Bone marrow (tissue), 2 donors: ENCODE measurements at regions not wholly inside any gene's neighbourhood (a gene's known extent, or its start where the extent isn't known, plus 50 kb on each side); places are given as distances from the start of the nearest gene placed in this dataset.

Source experiments
- DNase-seq, 2 donors: peaks; one replicate each; lab custom pipeline; 2025; lab: John Stamatoyannopoulos, UW

DNA sequence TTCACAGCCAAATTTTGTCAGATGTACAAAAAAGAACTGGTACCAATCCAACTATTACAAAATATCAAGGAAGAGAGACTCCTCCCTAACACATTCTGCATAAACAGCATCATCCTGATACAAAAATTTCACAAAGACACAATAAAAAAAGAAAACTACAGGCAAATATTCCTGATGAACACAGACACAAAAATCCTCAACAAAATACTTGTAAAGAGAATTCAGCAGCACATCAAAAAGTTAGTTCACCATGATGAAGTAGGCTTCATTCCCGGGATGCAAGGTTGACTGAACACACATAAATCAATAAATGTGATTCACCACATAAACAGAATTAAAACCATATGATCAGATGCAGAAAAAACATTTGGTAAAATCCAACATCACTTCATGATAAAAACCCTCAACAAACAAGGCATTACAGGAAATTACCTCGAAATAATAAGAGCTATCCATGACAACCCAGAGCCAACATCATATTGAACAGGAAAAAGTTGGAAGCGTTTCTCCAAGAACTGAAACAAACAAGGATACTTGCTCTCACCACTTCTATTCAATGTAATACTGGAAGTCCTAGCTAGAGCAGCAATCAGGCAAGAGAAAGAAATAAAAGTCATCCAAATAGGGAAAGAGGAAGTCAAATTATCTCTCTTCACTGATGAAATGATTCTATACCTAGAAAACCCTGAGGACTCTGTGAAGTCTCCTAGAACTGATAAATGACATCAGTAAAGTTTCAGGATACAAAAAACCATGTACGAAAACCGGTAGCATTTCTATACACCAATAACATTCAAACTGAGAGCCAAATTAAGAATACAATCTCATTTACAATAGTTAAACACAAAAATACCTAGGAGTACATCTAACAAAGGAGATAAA lies 223.1 kb downstream of the REEP3 start:
- no peak for DNase-seq

DNA sequence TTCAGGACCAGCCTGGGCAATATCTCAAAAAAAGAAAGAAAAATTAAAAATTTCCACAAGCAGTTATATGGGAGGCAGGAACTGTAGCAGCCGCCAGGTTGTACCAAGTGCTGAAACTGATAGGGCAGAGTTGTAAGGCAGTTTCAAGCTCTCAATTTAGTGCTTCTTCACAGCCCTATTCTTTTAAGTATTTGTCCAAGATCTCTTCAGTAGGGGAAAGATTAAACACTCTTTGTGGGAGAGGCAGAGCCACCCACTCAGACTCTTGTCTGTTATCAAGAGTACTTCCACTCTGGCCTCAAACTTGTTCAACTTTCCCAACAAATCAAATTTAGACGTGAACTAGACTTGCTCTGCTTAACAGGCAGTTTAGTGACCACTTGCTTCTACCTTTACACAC lies 228.7 kb downstream of the REEP3 start:
- DNase-seq: no peak

DNA sequence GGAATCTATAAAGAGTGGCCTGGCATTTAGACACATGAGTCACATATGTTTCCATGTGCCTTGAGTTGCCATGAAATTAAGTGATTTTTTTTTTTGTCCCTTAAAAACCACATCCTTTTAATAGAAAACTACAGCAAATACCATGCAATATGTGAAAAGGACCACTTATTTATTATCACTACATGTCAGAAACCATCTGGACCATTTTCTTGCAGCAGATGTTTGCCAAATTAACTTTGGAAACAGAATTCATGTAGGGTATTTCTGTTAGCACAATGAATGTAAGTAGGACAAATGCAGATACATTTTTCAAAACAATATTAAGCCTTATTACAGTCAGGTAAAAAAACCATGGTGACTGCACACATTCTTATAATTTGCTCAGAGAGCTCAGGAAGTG lies 230.6 kb downstream of the REEP3 start:
- no peak for DNase-seq

DNA sequence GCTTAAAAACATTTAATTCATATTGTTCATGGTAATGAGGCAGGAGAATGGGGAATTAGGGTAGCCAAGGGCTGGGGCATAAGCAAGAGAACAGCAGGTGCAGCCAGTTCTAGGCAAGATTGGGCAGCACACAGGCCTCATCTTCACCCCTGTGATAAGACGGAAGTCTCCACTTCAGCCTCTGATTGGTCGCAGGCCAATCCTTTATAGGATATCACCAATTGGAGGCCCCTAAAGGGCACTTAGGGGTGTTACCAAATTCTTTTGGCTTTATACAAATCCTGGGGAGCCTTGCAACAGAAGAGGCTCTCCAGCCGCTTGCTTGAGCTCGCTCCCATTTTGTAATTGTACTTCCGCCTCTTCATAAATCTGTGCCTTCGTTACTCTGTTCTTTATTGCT lies 231.1 kb downstream of the REEP3 start:
- no peak for DNase-seq

DNA sequence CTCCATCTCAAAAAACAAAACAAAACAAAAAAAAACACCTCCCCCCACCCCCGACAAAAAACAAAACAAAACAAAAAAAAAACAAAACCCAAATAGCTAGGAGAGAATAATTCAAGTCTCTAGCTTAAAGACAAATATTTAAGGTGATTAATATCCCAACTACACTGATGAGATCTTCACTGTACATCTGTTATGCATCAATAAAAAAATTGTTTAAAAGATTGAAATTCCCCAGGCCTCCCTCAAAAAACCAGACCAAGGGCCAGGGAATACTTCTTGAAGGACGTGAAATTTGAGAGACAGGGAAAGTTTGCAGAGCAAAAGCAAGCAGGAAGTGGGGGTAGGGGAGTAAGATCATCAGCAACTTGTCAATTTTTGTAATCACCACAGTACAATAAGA lies 232.6 kb downstream of the REEP3 start:
- no peak for DNase-seq

DNA sequence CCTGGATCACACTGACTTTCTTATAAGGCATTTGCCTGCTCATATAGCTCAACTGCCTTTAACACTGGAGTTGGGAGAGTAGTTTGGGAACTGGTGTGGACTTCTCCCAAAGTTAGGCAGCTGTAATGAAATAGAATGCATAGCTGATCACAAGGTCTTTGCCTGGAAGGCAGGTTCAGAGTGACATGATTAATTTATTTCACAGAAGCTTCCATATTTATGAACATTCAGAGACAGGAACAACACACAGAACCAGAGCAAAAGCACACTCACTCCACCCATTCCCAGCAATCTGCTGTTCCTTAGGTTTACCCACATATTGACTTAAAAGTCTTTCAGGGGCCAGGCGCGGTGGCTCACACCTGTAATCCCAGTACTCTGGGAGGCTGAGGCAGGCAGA lies 234.2 kb downstream of the REEP3 start:
- no peak for DNase-seq

DNA sequence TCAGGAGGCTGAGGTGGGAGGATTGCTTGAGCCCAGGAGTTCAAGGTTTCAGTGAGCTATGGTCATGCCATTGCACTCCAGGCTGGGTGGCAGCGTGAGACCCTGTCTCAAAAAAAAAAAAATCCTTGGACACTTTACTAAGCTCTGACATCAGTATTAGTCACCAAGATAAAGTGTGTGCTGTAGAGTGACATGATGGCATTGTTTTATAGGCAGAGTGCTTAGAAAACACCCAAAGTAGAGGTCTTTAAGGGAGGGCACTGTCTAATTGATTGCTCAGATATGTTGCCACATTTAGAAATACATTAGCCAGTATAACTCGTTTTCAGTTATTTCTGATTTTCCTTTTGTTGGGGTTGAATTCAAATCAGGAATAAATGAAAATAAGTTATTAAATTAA lies 235.9 kb downstream of the REEP3 start:
- DNase-seq: no peak

DNA sequence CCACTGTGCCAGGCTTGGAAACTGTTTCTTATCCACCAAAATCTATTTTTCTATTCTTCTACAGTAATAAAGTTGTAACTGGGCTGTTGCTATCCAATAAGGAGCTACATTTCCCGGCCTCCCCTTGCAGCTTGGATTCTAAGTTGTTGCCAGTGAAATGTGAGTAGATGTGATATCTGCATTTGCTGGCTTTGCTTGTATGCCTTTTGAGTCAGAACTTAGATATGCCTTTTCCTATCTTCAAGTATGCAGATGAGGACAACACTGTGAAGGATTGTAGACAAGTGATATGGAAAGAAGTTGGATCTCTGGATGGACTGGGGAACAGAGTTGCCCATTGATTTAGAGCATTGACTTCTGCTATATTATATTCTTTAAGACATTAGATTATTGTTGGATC lies 236.9 kb downstream of the REEP3 start:
- DNase-seq: no peak

DNA sequence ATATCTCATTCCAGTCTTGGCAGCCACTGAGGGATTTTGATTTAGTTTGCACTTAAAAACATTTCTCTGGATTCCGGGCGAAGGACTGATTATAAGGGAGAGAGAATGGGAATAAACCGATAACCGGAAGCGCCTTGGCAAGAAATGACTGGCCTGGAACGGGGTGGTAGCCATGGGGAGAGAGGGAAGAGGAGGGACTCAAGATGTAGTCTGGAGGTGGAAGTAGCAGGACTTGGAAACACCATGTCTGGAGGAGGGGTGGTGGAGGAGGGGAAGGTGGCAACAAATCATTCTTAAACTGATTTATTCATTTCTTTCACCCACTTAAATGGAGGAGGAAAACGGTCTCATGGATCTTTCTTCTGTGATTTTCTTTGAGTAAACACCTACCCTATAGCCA lies 238.1 kb downstream of the REEP3 start:
- no peak for DNase-seq

DNA sequence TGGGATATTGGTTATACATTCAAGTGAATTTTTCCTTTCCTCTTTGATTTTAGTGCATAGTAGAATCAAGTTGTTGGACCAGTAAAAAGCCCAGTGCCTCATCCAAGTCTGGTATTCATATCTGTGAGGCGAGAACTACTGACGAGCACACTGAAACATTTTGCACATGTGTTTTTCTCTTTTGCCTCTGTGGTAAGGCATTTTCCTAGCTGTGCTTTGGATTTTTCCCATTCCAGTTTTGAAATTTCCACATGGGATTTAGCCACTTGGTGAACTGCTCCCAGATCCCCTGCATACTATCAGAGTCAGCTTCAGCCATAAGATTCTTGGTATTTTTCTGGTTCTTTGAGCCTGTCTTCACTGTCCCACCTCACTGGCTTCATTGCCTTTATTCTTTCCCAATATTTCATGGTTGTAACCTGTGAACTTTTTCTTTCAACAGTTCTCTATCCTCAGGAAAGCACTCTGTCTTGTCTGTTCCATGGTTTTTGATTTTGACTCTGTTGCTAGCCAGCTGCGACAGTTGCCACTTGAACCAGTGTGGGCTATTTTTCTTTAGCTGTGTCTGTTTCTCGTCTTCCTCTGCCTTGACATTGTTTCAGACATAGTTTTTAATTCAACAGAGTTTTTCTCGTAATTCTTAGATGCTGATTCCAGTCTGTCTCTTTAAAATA lies 239.0 kb downstream of the REEP3 start:
- no peak for DNase-seq

DNA sequence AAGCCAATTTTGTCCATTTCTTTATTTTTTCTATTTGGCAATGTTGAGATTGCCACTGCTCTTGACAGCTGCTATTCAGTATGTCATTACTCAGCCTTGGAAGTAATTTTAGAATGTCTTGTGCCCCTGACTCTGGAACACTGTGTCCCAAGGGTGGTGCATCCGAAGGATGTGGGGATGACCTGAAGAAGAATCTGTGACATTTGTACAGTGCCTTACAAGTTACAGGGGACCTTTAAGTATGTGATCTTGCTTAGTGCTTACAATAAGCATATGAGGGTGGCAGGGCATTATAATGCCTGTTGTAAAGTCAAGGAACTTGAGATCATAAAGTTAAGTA lies 239.5 kb downstream of the REEP3 start:
- DNase-seq: no peak

DNA sequence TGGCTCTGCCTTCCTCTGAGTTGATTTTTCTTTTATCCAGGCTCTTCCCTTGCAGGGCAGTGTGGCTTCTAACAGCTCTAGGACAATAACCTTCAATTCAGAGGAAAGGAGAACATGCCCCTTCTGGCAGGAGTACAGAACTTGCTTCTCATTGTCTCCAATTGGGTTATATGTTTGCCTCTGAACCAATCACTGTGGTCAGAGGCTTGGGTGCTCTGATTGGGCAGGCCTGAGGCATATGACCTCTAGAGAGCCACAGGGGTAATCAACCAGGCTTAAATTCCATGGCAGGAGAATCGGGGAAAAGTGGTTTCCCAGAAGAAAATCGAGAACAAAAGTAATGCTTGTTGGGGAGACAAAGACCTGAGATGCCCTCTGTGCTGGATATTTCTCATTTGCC lies 240.0 kb downstream of the REEP3 start:
- no peak for DNase-seq

DNA sequence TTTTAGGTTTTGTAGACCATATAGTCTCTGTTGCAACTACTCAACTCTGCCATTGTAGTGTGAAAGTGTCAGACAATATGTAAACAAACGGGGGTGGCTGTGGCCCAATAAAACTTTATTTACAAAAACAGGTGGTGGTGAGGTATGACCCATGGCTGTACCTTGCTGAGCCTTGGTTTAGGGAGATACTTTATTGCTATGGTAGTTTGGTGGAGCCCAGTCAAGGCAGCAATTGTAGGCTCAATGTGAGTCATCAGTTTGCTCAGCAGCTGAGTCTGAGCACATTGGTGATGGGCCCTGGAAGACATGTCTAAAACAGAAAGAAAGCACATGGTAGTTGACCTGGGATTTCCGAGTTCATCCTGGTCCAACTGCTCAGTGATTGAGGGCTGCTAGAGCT lies 242.5 kb downstream of the REEP3 start:
- DNase-seq: no peak

DNA sequence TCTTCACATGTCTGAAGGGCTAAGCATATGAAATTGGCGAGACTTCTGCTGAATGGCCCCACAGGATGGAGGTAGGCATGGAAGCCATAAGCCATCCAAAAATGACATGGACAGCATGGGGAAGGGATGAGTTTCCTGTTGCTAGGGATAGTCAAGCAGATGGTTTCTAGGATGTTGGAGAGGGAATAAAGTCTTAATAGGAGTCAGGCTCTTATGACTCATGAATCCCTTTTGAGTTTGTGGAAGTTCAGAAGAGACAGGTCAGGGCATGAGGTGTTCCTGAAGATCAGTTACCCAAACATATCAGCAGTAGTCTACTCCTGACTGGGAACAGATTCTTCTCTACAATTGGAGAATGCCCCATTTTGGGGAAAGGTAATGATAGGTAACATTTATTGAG lies 243.9 kb downstream of the REEP3 start:
- no peak for DNase-seq

DNA sequence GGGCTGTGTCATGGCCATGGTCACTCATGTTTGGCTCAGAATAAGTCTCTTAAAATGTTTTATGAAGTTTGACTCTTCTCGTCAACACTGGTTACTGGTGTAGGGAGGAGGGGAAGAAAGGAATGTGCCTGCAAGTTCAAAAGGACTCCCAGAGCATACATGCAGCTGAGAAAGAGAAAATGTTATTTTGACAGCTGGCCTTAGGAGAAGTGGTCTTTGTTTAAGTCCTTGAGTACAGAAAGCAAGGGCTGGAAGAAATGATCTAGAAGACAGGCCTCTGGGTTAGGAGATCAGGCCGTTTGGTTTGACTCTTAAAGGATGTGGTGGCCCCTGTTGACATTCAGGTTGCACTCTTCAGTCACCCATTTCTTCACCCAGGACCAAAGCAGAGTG lies 245.5 kb downstream of the REEP3 start:
- no peak for DNase-seq

DNA sequence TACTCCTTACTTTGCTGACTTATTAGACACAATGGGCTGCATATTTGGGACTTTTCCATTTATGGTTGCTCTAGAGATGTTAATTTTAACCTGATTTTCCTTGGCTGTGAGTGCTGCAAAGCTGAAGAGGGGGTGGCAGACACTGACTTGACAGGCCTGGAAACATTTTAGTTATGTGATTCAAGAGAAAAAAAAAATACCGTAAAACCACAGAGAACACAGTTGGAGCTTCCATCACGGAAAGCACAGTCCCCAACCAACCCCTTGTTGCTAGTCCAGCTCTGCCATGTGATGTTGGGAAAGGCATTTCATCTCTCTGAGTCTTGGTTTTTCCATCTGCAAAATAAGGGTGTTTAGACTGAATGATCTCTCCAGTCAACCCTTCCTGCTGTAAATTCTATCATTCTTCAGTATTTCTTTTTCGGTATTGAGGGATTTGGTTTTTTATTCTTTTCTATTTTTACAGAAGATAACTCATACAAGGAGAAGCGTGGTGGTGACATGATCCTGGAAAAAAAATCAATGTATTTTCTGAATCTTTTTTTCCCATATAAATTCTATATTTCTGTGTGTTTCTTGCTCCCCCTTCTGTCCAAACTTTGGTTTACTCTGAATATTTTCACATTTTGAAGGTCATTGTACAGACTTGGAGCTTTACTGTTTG lies 246.1 kb downstream of the REEP3 start:
- DNase-seq: no peak

DNA sequence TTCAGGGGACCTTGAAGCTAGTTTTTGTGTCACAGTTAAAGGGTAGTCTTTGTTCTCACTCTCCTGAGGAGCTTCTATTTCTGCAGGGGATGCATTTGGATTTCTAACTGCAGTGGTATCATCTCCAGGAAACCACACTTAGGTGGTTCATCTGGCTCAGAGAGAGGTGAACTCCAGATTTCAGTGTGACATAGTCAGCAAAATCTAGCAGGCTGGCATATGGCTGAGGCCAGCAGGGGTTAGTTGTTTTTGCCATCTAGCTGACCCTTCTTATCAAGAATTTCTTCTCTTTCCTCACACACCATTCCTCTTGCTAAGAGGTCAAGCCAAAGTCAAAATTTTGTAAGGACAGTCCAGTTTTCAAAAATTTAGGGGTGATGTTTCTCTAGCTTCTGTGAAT lies 248.2 kb downstream of the REEP3 start:
- no peak for DNase-seq

DNA sequence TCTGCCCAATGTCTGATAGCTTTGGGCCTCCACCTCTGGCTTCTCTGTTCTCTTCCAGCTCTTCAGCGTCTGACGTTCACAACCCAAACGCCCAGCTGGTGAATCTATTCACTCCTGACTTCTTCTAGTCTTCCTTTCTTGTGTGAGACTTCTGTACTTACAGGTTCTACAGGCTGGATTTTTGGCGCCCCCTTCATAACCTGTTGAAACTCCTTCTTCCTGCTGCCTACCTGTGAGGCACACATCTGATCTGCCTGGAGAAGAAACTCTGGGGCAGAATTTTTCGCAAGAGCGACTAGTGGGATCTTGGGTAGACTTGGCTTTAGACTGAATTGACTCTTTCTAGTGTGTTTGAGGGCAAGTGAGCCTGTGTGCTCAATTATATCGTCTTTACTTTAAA lies 249.3 kb downstream of the REEP3 start:
- no peak for DNase-seq

DNA sequence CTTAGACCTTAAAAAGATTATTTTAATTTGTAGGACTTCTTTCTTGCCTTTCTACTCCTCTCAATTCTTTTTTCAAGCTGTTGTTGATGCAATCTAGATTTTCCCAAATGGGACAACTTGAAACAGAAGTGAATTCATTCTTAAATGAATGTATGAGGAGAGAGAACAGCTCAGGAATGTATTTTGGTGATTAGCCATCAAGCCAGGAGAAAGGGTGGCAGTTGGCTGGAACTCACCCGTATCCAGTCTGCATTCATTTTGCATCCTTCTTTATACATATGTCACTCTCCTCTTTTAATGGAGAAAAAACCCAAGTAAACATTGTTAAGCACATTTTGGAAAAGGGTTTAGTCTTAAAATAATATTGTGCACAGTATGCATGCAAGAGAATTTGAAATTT lies 251.3 kb downstream of the REEP3 start:
- DNase-seq: no peak

DNA sequence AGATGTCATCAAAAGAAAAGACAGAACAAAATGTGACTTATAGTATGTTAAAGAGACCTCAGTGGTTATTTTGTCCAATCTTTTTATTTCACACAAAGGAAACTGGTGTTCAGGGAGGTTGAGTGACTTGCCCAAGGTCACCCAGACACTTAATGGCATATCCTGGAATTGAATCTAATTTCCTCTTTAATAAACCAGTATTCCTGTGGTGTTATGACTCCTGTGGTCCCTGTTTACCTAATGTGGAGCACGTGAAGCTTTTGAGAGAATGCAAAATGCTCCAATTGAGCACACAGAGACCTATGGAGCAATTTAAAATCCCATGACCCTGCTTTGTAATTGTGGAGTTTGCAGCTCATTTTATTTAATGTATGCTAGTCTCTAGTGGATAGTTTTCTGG lies 251.9 kb downstream of the REEP3 start:
- DNase-seq: no peak

DNA sequence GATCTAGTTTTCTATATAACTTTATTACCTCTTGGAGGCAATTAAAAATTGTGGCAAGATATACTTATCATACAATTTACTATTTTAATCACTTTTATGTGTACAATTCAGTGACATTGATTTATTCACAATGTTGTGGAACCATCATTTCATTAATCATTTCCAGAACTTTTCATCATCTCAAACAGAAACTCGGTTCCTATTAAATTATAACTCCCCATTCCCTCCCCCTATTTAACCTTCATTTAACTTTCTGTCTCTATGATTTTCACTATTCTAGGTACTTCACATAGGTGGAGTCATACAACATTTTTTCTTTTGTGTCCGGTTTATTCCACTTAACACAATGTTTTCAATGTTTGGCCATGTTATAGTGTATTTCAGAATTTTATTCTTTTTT lies 252.8 kb downstream of the REEP3 start:
- no peak for DNase-seq

DNA sequence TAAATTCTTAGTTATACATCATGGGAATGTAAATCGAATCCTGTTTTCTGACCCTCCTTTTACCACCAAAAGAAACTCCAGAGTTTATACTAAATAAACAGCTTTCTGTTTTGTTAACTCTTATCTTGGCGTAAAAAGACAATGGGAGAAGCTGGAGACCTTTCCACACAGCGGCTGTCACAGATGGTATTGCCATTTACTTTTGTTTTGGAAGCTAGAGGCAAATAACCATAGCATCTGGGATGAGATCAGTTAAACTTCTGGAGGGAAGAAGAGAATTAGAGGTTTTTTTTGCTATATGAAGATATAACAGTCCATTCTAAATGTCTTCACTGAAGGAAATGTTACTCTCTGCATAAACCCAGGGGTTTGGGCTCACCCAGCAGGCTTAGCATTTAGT lies 258.9 kb downstream of the REEP3 start:
- DNase-seq: no peak

DNA sequence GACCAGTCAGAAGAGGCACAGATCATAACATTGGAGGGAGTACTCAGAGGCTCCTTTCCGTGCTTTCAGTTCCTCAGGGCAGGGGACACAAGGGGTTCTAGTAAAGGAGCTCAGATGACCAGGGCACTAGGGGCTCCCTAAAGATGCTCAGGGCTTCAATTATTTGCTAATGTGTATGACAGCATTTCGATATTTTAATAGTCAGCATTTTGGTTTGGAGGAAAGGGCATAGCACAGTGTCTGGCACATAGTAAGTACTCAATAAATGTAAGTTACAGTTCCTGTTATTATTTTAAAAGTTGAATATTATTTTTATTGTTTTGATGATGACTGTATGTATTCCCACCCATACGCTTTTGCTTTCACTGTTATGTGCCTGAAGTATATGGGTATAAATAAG lies 260.0 kb downstream of the REEP3 start:
- no peak for DNase-seq
